ENCODE measurements at regions not wholly inside any gene's neighbourhood (a gene's known extent, or its start where the extent isn't known, plus 50 kb on each side); places are given as distances from the start of the nearest gene placed in this dataset.

DNA sequence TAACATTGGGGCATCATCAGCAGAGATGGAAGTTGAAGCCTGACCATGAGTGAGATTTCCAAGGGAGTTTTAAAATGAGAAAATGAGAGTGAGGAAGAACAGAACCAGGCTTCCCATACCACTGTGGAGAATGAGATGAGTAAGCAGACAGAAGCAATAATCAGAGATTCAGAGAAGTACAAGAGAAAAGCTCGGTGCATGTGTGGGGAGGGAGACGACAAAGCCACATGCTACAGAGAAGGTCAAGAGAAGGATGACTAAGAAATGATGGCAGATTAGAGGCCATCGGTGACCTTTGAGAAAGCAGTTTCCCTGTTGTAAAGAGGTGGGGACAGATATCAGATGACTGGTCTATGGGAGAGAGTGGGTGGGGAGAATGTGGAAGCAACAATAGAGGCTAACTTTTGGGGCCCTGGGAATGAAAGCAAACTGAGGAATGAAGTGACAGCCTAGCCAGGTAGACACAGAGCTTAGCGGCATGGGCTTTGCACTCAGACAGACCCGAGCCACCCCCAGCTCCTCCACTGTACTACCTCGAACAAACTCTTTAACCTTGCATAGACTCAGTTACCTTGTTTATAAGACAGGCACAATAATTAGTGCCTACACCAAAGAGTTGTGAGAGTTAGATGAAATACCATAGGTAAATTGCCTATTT is 207.7 kb downstream of the PIK3R1 start:
- no peaks in the 10 kb centered on the region for H3K36me3 ChIP-seq (ENCODE audit: control insufficient read depth in 2 of 2, insufficient read depth in 1 of 2, low read length in 2 of 2)
- no peaks in the 10 kb centered on the region for H3K4me1 ChIP-seq (ENCODE audit: control insufficient read depth, insufficient read depth, low read length)
- peak; percentile 56 for TF ChIP-seq ZFHX2 (tag by site-specific recombination; conservative IDR thresholded peaks at IDR 0.05)
- TF ChIP-seq EGR2 (tag by site-specific recombination; IDR thresholded peaks at IDR 0.05; ENCODE audit: low read depth) = 0 out of 2 replicates have a peak, but pooled peaks have one; percentile 10
- TF ChIP-seq, protein P1, sequence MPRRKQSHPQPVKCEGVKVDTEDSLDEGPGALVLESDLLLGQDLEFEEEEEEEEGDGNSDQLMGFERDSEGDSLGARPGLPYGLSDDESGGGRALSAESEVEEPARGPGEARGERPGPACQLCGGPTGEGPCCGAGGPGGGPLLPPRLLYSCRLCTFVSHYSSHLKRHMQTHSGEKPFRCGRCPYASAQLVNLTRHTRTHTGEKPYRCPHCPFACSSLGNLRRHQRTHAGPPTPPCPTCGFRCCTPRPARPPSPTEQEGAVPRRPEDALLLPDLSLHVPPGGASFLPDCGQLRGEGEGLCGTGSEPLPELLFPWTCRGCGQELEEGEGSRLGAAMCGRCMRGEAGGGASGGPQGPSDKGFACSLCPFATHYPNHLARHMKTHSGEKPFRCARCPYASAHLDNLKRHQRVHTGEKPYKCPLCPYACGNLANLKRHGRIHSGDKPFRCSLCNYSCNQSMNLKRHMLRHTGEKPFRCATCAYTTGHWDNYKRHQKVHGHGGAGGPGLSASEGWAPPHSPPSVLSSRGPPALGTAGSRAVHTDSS (tag by site-specific recombination; IDR thresholded peaks at IDR 0.05) = no peak
- TF ChIP-seq KLF9 (tag by site-specific recombination; IDR thresholded peaks at IDR 0.05; ENCODE audit: low read depth) = no peak
- no peak for TF ChIP-seq KLF8 (tag by site-specific recombination; IDR thresholded peaks at IDR 0.05)
- H3K27ac ChIP-seq (ENCODE audit: extremely low read depth, low read depth, low read length) = no peak overlapping the region
- H3K9me3 ChIP-seq (ENCODE audit: control insufficient read depth, insufficient read depth, low read depth, low read length) = no peaks in the 10 kb centered on the region
- ChIA-PET POLR2A (no interaction called here), CTCF (interaction anchor here (0.5 to 1.4 kb wide), 2 partner anchors 23 to 646 kb away, joined by 3 to 5 read pairs; no protein-coding TSS in a partner anchor)
- H3K4me3 ChIP-seq (ENCODE audit: low read depth, low read length) = no peak overlapping the region

DNA sequence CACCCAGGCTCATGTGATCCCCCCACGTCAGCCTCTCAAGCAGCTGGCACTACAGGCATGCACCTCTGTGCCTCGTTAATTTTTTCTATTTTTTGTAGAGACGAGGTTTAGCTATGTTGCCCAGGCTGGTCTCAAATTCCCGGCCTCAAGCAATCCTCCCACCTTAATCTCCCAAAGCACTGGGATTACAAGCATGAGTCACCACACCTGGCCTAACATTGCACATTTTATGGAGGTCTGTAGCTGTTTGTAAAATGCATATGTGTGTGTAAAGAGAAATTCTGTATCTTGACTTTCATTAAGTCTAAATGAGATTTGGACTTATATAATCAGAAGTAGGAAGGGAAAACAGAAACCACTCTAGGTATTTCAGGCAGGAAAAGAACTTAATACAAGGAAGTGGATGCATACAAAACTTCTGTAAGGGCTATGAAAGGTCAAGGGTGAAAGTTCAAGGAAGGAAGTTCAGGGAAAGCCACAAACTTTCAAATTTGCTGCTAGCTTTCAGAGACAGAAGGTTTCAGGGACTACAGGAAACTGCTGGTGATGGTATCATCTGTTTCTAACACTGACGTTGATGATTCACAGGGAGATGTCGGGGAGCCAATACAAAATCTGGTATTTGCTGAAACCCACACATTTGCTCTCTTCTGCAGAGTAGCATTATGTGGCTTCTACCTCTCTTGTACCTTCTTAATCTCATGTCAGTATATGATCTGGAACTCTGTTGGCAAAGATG is 209.4 kb downstream of the PIK3R1 start:
- Histone ChIP-seq H3K27ac (ENCODE audit: extremely low read depth, low read depth, low read length) (no peak overlapping the region), H3K4me1 (ENCODE audit: control insufficient read depth, insufficient read depth, low read length) (no peaks in the 10 kb centered on the region), H3K9me3 (ENCODE audit: control insufficient read depth, insufficient read depth, low read depth, low read length) (no peaks in the 10 kb centered on the region), H3K36me3 (ENCODE audit: control insufficient read depth in 2 of 2, insufficient read depth in 1 of 2, low read length in 2 of 2) (no peaks in the 10 kb centered on the region), H3K4me3 (ENCODE audit: low read depth, low read length) (no peak overlapping the region)
- ChIA-PET POLR2A (no interaction called here), CTCF (no interaction called here)
- TF ChIP-seq EGR2 (tag by site-specific recombination; IDR thresholded peaks at IDR 0.05; ENCODE audit: low read depth) (peak; percentile 36; the same call in 1 of the 2 replicates), ZNF660 (tag by site-specific recombination; IDR thresholded peaks at IDR 0.05) (no peak), ZFHX2 (tag by site-specific recombination; conservative IDR thresholded peaks at IDR 0.05) (peak; percentile 31; the same call in 1 of the 2 replicates), ZNF677 (tag by site-specific recombination; IDR thresholded peaks at IDR 0.05) (no peak), ZNF239 (tag by site-specific recombination; IDR thresholded peaks at IDR 0.05) (no peak), MEIS1 (CRISPR knock-in tag; IDR thresholded peaks at IDR 0.05; ENCODE audit: borderline replicate concordance) (no peak), PRDM1 (tag by site-specific recombination; IDR thresholded peaks at IDR 0.05) (peak; percentile 73), ZNF19 (tag by site-specific recombination; IDR thresholded peaks at IDR 0.05; ENCODE audit: low read depth) (no peak), ZNF133 (tag by site-specific recombination; IDR thresholded peaks at IDR 0.05) (peak; percentile 78), SP2 (tag by site-specific recombination; IDR thresholded peaks at IDR 0.05) (no peak)
- TF ChIP-seq, protein P2, sequence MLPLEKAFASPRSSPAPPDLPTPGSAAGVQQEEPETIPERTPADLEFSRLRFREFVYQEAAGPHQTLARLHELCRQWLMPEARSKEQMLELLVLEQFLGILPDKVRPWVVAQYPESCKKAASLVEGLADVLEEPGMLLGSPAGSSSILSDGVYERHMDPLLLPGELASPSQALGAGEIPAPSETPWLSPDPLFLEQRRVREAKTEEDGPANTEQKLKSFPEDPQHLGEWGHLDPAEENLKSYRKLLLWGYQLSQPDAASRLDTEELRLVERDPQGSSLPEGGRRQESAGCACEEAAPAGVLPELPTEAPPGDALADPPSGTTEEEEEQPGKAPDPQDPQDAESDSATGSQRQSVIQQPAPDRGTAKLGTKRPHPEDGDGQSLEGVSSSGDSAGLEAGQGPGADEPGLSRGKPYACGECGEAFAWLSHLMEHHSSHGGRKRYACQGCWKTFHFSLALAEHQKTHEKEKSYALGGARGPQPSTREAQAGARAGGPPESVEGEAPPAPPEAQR (tag by site-specific recombination; IDR thresholded peaks at IDR 0.05) = no peak
- TF ChIP-seq, protein P3, sequence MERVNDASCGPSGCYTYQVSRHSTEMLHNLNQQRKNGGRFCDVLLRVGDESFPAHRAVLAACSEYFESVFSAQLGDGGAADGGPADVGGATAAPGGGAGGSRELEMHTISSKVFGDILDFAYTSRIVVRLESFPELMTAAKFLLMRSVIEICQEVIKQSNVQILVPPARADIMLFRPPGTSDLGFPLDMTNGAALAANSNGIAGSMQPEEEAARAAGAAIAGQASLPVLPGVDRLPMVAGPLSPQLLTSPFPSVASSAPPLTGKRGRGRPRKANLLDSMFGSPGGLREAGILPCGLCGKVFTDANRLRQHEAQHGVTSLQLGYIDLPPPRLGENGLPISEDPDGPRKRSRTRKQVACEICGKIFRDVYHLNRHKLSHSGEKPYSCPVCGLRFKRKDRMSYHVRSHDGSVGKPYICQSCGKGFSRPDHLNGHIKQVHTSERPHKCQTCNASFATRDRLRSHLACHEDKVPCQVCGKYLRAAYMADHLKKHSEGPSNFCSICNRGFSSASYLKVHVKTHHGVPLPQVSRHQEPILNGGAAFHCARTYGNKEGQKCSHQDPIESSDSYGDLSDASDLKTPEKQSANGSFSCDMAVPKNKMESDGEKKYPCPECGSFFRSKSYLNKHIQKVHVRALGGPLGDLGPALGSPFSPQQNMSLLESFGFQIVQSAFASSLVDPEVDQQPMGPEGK (tag by site-specific recombination; IDR thresholded peaks at IDR 0.05) = no peak
- TF ChIP-seq, protein P4, sequence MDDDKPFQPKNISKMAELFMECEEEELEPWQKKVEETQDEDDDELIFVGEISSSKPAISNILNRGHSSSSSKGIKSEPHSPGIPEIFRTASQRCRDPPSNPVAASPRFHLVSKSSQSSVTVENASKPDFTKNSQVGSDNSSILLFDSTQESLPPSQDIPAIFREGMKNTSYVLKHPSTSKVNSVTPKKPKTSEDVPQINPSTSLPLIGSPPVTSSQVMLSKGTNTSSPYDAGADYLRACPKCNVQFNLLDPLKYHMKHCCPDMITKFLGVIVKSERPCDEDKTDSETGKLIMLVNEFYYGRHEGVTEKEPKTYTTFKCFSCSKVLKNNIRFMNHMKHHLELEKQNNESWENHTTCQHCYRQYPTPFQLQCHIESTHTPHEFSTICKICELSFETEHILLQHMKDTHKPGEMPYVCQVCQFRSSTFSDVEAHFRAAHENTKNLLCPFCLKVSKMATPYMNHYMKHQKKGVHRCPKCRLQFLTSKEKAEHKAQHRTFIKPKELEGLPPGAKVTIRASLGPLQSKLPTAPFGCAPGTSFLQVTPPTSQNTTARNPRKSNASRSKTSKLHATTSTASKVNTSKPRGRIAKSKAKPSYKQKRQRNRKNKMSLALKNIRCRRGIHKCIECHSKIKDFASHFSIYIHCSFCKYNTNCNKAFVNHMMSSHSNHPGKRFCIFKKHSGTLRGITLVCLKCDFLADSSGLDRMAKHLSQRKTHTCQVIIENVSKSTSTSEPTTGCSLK (tag by site-specific recombination; IDR thresholded peaks at IDR 0.05) = no peak
